RWPE1 (cell line): ENCODE measurements at regions not wholly inside any gene's neighbourhood (a gene's known extent, or its start where the extent isn't known, plus 50 kb on each side); places are given as distances from the start of the nearest gene placed in this dataset.

ENCODE experiments used
- CTCF ChIA-PET: fragments of 350-600 bp; sonication (Branson Sonifier 250); formaldehyde crosslinking; extraction: SDS; loops from one replicate; lab custom pipeline; 2021; lab: Yijun Ruan, JAX
- POLR2A ChIA-PET: fragments of 400-600 bp; formaldehyde crosslinking; extraction: SDS; loops from one replicate; lab custom pipeline; 2020; ENCODE audit warnings: antibody characterized with exemption; ENCODE audit not compliant: low non-redundant PET; lab: Yijun Ruan, JAX
- DNase-seq: peaks from one replicate; pipeline ENCODE4 v3.0.0; 2012; ENCODE audit warnings: low spot score
- H3K27ac ChIP-seq: fragments of 450-650 bp; 2 replicates; pipeline ENCODE4 v1.5.1; 2017
- CTCF ChIP-seq: fragments of 450-650 bp; conservative IDR thresholded peaks from 2 replicates; pipeline ENCODE4 v1.5.1; 2017; ENCODE audit warnings: low read depth, mild to moderate bottlenecking

DNA sequence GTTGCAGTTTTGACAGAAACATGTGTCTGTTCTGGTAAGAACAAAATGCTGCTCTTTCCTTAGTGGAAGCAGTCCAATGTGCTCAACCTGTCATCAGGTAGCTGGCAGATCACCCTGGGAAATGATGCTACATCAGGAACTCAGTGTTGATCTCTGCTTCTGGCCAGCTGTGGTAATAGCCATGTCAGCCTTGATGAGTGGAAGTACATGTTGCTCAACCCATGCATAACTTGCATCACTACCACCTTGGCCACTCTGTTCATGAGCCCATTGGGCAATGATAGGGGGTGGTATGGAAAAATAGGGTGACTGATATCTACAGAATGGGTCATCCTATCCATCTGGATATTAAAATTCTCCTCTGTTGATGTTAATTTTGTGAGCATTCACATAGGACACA is 411.0 kb downstream of the C12orf50 start:
- ChIA-PET CTCF (no interaction called here), POLR2A (no interaction called here)
- no peak for TF ChIP-seq CTCF
- no peak overlapping the region for H3K27ac ChIP-seq
- DNase-seq, result no peak

DNA sequence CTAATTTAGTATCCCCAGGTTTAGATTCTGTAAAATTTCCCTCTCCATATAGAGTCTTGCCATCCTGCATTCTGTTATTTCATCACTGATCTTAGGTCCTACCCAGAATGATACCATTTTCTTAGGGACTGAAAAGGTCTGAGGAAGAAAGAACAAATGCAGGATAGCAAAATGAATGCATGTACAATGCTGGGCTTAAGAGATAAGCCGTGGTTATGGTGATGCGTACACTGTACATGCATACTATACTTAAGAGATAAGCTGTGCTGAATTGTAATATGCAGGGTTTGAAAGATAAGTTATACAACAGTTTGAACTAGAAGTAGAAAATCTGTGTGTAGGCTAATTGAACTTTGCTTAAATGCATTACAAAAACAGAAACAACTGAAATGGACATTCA is 416.2 kb downstream of the C12orf50 start:
- TF ChIP-seq CTCF, result no peak
- CTCF ChIA-PET, result no interaction called here

DNA sequence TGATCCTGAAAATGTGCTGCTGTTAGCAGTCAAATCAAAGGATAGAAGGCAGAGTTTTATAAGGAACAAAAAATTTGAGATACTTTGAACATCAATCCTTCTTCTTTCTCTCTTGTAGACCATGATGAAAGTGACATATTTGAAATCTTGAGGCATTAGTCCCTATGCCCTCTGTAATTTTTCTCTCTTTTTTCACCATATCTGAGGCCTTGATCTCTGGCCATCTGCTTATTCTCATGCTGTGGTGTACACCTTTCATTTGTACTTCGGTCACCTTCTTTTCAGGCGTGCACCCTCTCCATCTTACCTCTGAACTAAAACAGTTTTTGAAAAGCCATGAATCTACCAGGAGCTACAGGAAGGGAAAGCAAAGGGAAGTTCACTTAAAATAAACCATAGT is 420.9 kb downstream of the C12orf50 start:
- no peak overlapping the region for H3K27ac ChIP-seq
- DNase-seq, result no peak
- ChIA-PET POLR2A (no interaction called here), CTCF (no interaction called here)
- TF ChIP-seq CTCF, result no peak

More for the DNA sequence above, 416.2 kb downstream of the C12orf50 start:
- POLR2A ChIA-PET, result no interaction called here
- no peak overlapping the region for H3K27ac ChIP-seq
- no peak for DNase-seq

- no peak for TF ChIP-seq CTCF
- POLR2A ChIA-PET, result no interaction called here
- CTCF ChIA-PET, result no interaction called here
- H3K27ac ChIP-seq, result no peak overlapping the region
- no peak for DNase-seq
Measured at GRCh38 chr12:87603727-87604126, 425.5 kb downstream of the C12orf50 start.

- TF ChIP-seq CTCF, result no peak
- no peak overlapping the region for H3K27ac ChIP-seq
- DNase-seq, result no peak
- ChIA-PET POLR2A (no interaction called here), CTCF (interaction anchor here (0.6 to 1.1 kb wide), 2 partner anchors 11 to 1306 kb away, joined by 3 to 4 read pairs; no protein-coding TSS in a partner anchor)
Measured at GRCh38 chr12:87599459-87599858, 429.7 kb downstream of the C12orf50 start.

- H3K27ac ChIP-seq, result no peak overlapping the region
- TF ChIP-seq CTCF, result no peak
- no peak for DNase-seq
- POLR2A ChIA-PET, result no interaction called here
- CTCF ChIA-PET, result interaction anchor here (0.7 kb wide), 2 partner anchors 12 to 31 kb away, joined by 3 to 5 read pairs; no protein-coding TSS in a partner anchor
Measured at GRCh38 chr12:87597114-87597513, 432.1 kb downstream of the C12orf50 start.

- POLR2A ChIA-PET, result no interaction called here
- no peak for TF ChIP-seq CTCF
- DNase-seq, result no peak
- CTCF ChIA-PET, result interaction anchor here (0.7 kb wide), 1 partner anchor 31 kb away, joined by 3 read pairs; no protein-coding TSS in a partner anchor
- H3K27ac ChIP-seq, result no peak overlapping the region
Measured at GRCh38 chr12:87596636-87597035, 432.6 kb downstream of the C12orf50 start.
